ENCODE measurements at regions not wholly inside any gene's neighbourhood (a gene's known extent, or its start where the extent isn't known, plus 50 kb on each side); places are given as distances from the start of the nearest gene placed in this dataset.

- Histone ChIP-seq H3K27me3 (ENCODE audit: control insufficient read depth in 4 of 4, insufficient read depth in 4 of 4, low read length in 3 of 4) (no peaks in the 10 kb centered on the region), H3K4me1 (ENCODE audit: control insufficient read depth in 4 of 4, insufficient read depth in 4 of 4, low read length in 3 of 4) (no peaks in the 10 kb centered on the region), H3K27ac (ENCODE audit: low read depth in 1 of 2, low read length in 2 of 2) (no peak overlapping the region), H3K9ac (ENCODE audit: low read depth in 1 of 2, low read length in 2 of 2) (no peak overlapping the region), H3K4me3 (ENCODE audit: low read depth in 1 of 3, low read length in 3 of 3) (no peak overlapping the region), H3K36me3 (ENCODE audit: control insufficient read depth in 4 of 4, insufficient read depth in 3 of 4, low read depth in 1 of 4, low read length in 3 of 4) (no peaks in the 10 kb centered on the region), H3K9me3 (ENCODE audit: control insufficient read depth in 4 of 4, low read length in 3 of 4) (no peaks in the 10 kb centered on the region)
- 89% methylated on average over 4 of the region's 4 CpGs for WGBS
- TF ChIP-seq, protein P1, sequence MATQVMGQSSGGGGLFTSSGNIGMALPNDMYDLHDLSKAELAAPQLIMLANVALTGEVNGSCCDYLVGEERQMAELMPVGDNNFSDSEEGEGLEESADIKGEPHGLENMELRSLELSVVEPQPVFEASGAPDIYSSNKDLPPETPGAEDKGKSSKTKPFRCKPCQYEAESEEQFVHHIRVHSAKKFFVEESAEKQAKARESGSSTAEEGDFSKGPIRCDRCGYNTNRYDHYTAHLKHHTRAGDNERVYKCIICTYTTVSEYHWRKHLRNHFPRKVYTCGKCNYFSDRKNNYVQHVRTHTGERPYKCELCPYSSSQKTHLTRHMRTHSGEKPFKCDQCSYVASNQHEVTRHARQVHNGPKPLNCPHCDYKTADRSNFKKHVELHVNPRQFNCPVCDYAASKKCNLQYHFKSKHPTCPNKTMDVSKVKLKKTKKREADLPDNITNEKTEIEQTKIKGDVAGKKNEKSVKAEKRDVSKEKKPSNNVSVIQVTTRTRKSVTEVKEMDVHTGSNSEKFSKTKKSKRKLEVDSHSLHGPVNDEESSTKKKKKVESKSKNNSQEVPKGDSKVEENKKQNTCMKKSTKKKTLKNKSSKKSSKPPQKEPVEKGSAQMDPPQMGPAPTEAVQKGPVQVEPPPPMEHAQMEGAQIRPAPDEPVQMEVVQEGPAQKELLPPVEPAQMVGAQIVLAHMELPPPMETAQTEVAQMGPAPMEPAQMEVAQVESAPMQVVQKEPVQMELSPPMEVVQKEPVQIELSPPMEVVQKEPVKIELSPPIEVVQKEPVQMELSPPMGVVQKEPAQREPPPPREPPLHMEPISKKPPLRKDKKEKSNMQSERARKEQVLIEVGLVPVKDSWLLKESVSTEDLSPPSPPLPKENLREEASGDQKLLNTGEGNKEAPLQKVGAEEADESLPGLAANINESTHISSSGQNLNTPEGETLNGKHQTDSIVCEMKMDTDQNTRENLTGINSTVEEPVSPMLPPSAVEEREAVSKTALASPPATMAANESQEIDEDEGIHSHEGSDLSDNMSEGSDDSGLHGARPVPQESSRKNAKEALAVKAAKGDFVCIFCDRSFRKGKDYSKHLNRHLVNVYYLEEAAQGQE (IDR thresholded peaks at IDR 0.05), result no peak
- TF ChIP-seq HNF4A (conservative IDR thresholded peaks at IDR 0.05) (no peak), GABPA (IDR thresholded peaks at IDR 0.05 in 1 of 2, conservative IDR thresholded peaks at IDR 0.05 in 1 of 2) (no peak)
- DNase-seq (ENCODE audit: low spot score), result no peak
Measured at GRCh38 chr16:61362585-61362984, 673.7 kb downstream of the CDH8 start.

GRCh38 chr16:61344791-61345190 is 691.4 kb downstream of the CDH8 start:
- TF ChIP-seq HNF4A (conservative IDR thresholded peaks at IDR 0.05) (no peak), GABPA (IDR thresholded peaks at IDR 0.05 in 1 of 2, conservative IDR thresholded peaks at IDR 0.05 in 1 of 2) (no peak), YY1 (IDR thresholded peaks at IDR 0.05) (no peak), NR2F2 (IDR thresholded peaks at IDR 0.05) (no peak)
- TF ChIP-seq, protein P2, sequence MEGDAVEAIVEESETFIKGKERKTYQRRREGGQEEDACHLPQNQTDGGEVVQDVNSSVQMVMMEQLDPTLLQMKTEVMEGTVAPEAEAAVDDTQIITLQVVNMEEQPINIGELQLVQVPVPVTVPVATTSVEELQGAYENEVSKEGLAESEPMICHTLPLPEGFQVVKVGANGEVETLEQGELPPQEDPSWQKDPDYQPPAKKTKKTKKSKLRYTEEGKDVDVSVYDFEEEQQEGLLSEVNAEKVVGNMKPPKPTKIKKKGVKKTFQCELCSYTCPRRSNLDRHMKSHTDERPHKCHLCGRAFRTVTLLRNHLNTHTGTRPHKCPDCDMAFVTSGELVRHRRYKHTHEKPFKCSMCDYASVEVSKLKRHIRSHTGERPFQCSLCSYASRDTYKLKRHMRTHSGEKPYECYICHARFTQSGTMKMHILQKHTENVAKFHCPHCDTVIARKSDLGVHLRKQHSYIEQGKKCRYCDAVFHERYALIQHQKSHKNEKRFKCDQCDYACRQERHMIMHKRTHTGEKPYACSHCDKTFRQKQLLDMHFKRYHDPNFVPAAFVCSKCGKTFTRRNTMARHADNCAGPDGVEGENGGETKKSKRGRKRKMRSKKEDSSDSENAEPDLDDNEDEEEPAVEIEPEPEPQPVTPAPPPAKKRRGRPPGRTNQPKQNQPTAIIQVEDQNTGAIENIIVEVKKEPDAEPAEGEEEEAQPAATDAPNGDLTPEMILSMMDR (IDR thresholded peaks at IDR 0.05; ENCODE audit: low read depth, low read length, missing input control), result no peak
- Histone ChIP-seq H3K27ac (ENCODE audit: low read depth in 1 of 2, low read length in 2 of 2) (no peak overlapping the region), H3K9ac (ENCODE audit: low read depth in 1 of 2, low read length in 2 of 2) (no peak overlapping the region), H3K4me1 (ENCODE audit: control insufficient read depth in 4 of 4, insufficient read depth in 4 of 4, low read length in 3 of 4) (no peaks in the 10 kb centered on the region), H3K27me3 (ENCODE audit: control insufficient read depth in 4 of 4, insufficient read depth in 4 of 4, low read length in 3 of 4) (no peaks in the 10 kb centered on the region), H3K36me3 (ENCODE audit: control insufficient read depth in 4 of 4, insufficient read depth in 3 of 4, low read depth in 1 of 4, low read length in 3 of 4) (no peaks in the 10 kb centered on the region), H3K4me3 (ENCODE audit: low read depth in 1 of 3, low read length in 3 of 3) (no peak overlapping the region), H3K9me3 (ENCODE audit: control insufficient read depth in 4 of 4, low read length in 3 of 4) (no peaks in the 10 kb centered on the region)
- no peak for DNase-seq (ENCODE audit: low spot score)
- WGBS, result 56% methylated on average over 3 of the region's 3 CpGs

GRCh38 chr16:61332461-61332860 is 703.8 kb downstream of the CDH8 start:
- WGBS, result 54% methylated on average over 2 of the region's 2 CpGs
- no peaks in the 10 kb centered on the region for H3K36me3 ChIP-seq (ENCODE audit: control insufficient read depth in 4 of 4, insufficient read depth in 3 of 4, low read depth in 1 of 4, low read length in 3 of 4)
- H3K27ac ChIP-seq (ENCODE audit: low read depth in 1 of 2, low read length in 2 of 2), result no peak overlapping the region
- H3K27me3 ChIP-seq (ENCODE audit: control insufficient read depth in 4 of 4, insufficient read depth in 4 of 4, low read length in 3 of 4), result no peaks in the 10 kb centered on the region
- no peaks in the 10 kb centered on the region for H3K4me1 ChIP-seq (ENCODE audit: control insufficient read depth in 4 of 4, insufficient read depth in 4 of 4, low read length in 3 of 4)
- no peak overlapping the region for H3K9ac ChIP-seq (ENCODE audit: low read depth in 1 of 2, low read length in 2 of 2)
- no peak overlapping the region for H3K4me3 ChIP-seq (ENCODE audit: low read depth in 1 of 3, low read length in 3 of 3)
- H3K9me3 ChIP-seq (ENCODE audit: control insufficient read depth in 4 of 4, low read length in 3 of 4), result no peaks in the 10 kb centered on the region
- no peak for DNase-seq (ENCODE audit: low spot score)
- TF ChIP-seq FOXA2 (IDR thresholded peaks at IDR 0.05) (no peak), FOXA1 (IDR thresholded peaks at IDR 0.05) (no peak), HNF4G (IDR thresholded peaks at IDR 0.05) (no peak), RAD21 (IDR thresholded peaks at IDR 0.05) (no peak), ATF3 (IDR thresholded peaks at IDR 0.05) (no peak), NR2F2 (IDR thresholded peaks at IDR 0.05) (no peak), YY1 (IDR thresholded peaks at IDR 0.05) (no peak), SP1 (IDR thresholded peaks at IDR 0.05) (no peak), EGR1 (IDR thresholded peaks at IDR 0.05; ENCODE audit: low read depth in 2 of 2) (no peak), TAF1 (conservative IDR thresholded peaks at IDR 0.05) (no peak), RXRA (IDR thresholded peaks at IDR 0.05) (no peak), JUND (IDR thresholded peaks at IDR 0.05) (no peak)
- TF ChIP-seq, protein P3, sequence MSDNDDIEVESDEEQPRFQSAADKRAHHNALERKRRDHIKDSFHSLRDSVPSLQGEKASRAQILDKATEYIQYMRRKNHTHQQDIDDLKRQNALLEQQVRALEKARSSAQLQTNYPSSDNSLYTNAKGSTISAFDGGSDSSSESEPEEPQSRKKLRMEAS (IDR thresholded peaks at IDR 0.05), result no peak
- TF ChIP-seq, protein P4, sequence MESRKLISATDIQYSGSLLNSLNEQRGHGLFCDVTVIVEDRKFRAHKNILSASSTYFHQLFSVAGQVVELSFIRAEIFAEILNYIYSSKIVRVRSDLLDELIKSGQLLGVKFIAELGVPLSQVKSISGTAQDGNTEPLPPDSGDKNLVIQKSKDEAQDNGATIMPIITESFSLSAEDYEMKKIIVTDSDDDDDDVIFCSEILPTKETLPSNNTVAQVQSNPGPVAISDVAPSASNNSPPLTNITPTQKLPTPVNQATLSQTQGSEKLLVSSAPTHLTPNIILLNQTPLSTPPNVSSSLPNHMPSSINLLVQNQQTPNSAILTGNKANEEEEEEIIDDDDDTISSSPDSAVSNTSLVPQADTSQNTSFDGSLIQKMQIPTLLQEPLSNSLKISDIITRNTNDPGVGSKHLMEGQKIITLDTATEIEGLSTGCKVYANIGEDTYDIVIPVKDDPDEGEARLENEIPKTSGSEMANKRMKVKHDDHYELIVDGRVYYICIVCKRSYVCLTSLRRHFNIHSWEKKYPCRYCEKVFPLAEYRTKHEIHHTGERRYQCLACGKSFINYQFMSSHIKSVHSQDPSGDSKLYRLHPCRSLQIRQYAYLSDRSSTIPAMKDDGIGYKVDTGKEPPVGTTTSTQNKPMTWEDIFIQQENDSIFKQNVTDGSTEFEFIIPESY (IDR thresholded peaks at IDR 0.05), result no peak
- TF ChIP-seq, protein P2 (IDR thresholded peaks at IDR 0.05; ENCODE audit: low read depth, low read length, missing input control), result no peak

All from liver (tissue), 8 donors.